ENCODE measurements at regions not wholly inside any gene's neighbourhood (a gene's known extent, or its start where the extent isn't known, plus 50 kb on each side); places are given as distances from the start of the nearest gene placed in this dataset.

DNA sequence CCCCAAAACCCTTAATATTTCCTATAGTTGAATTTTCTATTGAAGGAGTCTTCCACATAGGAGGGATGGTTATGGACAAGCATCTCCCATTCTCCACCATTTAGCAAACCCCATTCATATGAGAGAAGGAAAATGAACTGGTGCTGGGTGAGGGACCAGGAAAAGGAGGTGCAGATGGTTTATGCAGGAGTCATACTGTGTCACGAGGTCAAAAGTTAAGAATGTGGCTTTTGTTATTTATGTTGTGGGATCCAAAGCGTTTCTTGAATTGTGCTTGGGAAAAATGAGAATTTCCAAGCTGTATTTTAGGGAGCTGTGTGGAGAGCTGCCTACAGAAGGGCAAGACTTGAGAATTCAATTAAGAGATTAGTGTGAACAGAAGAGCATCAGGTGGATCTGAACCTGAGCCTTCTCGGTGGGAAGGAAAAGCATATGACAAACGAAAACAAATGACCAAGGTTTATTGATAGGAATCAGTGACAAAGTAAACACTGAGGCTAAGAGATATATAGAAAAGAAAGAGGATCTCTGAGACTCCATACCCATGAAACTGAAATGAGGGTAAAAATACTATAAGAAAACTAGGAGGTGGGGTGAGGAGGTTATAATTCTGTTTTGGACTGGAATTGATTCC, 473.3 kb upstream of the NR2F2 start:
- intact Hi-C loops (cut with DNase I), result no loop called here
- 51 to 67% (median 64%) methylated on average over 4 of the region's 4 CpGs for WGBS, 4 donors
- Histone ChIP-seq H3K4me1 (replicated peaks in 1 of 2) (no peaks in the 10 kb centered on the region), H3K36me3 (replicated peaks in 1 of 2) (no peaks in the 10 kb centered on the region), H3K27me3 (peaks cover 1% of the 10 kb centered on the region), H3K4me3 (no peak overlapping the region), H3K27ac (no peak overlapping the region), H3K9me3 (replicated peaks in 1 of 3) (no peaks in the 10 kb centered on the region)
- no peak for DNase-seq
- TF ChIP-seq CTCF (IDR thresholded peaks at IDR 0.05) (no peak), POLR2A (IDR thresholded peaks at IDR 0.05) (no peak)

DNA sequence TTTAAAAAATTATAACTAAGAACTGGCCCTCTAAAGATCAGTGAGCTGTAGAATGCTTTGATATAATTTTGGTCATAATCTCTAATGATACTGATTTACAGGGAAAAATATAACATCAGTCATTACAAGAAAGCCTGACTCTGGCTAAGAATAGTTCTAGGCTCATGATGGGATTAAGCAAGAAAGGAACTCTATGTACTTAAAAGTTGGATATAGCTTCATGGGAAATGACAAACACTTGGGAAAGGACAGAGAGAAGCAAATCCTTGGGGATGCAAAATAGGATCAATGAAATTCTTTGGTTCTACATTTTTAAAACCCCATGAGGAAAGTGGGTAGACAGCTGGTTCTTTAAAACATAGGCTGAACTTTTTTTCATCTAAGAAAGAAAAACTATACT, 472.7 kb upstream of the NR2F2 start:
- no peaks in the 10 kb centered on the region for H3K9me3 ChIP-seq (replicated peaks in 1 of 3)
- no peaks in the 10 kb centered on the region for H3K4me1 ChIP-seq (replicated peaks in 1 of 2)
- intact Hi-C loops (cut with DNase I), result no loop called here
- DNase-seq, result no peak
- H3K4me3 ChIP-seq, result no peak overlapping the region
- H3K36me3 ChIP-seq (replicated peaks in 1 of 2), result no peaks in the 10 kb centered on the region
- peaks cover 4% of the 10 kb centered on the region for H3K27me3 ChIP-seq
- H3K27ac ChIP-seq, result no peak overlapping the region
- TF ChIP-seq CTCF (IDR thresholded peaks at IDR 0.05), result no peak

GRCh38 chr15:95860406-95860805, 470.1 kb upstream of the NR2F2 start:
- DNase-seq, result no peak
- TF ChIP-seq CTCF (IDR thresholded peaks at IDR 0.05) (no peak), POLR2A (IDR thresholded peaks at IDR 0.05) (no peak)
- Histone ChIP-seq H3K4me3 (no peak overlapping the region), H3K27me3 (peaks cover 4% of the 10 kb centered on the region), H3K4me1 (replicated peaks in 1 of 2) (no peaks in the 10 kb centered on the region), H3K9me3 (replicated peaks in 1 of 3) (no peaks in the 10 kb centered on the region), H3K27ac (no peak overlapping the region), H3K36me3 (replicated peaks in 1 of 2) (no peaks in the 10 kb centered on the region)
- WGBS, 4 donors, result 75 to 82% (median 78%) methylated on average over 1 of the region's 1 CpG
- intact Hi-C loops (cut with DNase I), result no loop called here

DNA sequence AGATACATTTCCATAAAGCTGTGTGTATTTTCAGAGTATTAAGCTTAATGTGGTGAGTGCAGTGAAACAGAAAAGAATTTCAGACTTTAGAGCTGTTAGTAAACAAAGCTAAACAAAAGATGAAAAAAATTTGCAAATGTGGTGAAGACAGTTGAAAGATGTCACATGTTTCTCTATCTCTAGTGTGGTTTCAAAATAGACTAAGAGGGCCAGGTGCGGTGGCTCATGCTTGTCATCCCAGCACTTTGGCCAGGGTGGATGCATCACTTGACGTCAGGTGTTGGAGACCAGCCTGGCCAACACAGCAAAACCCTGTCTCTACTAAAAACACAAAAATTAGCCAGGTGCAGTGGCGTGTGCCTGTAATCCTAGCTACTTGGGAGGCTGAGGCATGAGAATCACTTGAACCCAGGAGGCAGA, 466.0 kb upstream of the NR2F2 start:
- WGBS, 4 donors, result 69 to 85% (median 79%) methylated on average over 3 of the region's 3 CpGs
- no peaks in the 10 kb centered on the region for H3K4me1 ChIP-seq (replicated peaks in 1 of 2)
- no peaks in the 10 kb centered on the region for H3K9me3 ChIP-seq (replicated peaks in 1 of 3)
- H3K27me3 ChIP-seq, result peaks cover 4% of the 10 kb centered on the region
- no peaks in the 10 kb centered on the region for H3K36me3 ChIP-seq (replicated peaks in 1 of 2)
- TF ChIP-seq POLR2A (IDR thresholded peaks at IDR 0.05), result no peak
- TF ChIP-seq CTCF (IDR thresholded peaks at IDR 0.05), result no peak
- H3K27ac ChIP-seq, result no peak overlapping the region
- intact Hi-C loops (cut with DNase I), result no loop called here
- H3K4me3 ChIP-seq, result no peak overlapping the region
- no peak for DNase-seq
